ENCODE measurements at regions not wholly inside any gene's neighbourhood (a gene's known extent, or its start where the extent isn't known, plus 50 kb on each side); places are given as distances from the start of the nearest gene placed in this dataset.

- no peak overlapping the region for H3K27ac Mint-ChIP-seq
- no peaks in the 10 kb centered on the region for H3K4me1 Mint-ChIP-seq
- CTCF ChIA-PET: interaction anchor here (0.7 kb wide), 1 partner anchor 954 kb away, joined by 3 read pairs; no protein-coding TSS in a partner anchor
- POLR2A ChIA-PET: no interaction called here
- peaks cover 11% of the 10 kb centered on the region for H3K9me3 Mint-ChIP-seq (ENCODE audit: low read depth)
- no peaks in the 10 kb centered on the region for H3K27me3 Mint-ChIP-seq
- no peak for DNase-seq
- ATAC-seq: no peak
- intact Hi-C loops (cut with DNase I, micrococcal nuclease): no loop called here
- no peak overlapping the region for H3K4me3 Mint-ChIP-seq
- no peaks in the 10 kb centered on the region for H3K36me3 Mint-ChIP-seq (ENCODE audit: low read depth)
These were observed 58.9 kb upstream of the CNTN3 start for GRCh38 chr3:74673326-74673725.

GRCh38 chr3:74664606-74665005 is 50.1 kb upstream of the CNTN3 start:
- Mint-ChIP-seq H3K36me3 (ENCODE audit: low read depth) (no peaks in the 10 kb centered on the region), H3K27me3 (no peaks in the 10 kb centered on the region), H3K9me3 (ENCODE audit: low read depth) (peaks cover 17% of the 10 kb centered on the region), H3K4me3 (no peak overlapping the region), H3K4me1 (no peaks in the 10 kb centered on the region), H3K27ac (no peak overlapping the region)
- ChIA-PET POLR2A (no interaction called here), CTCF (no interaction called here)
- ATAC-seq: no peak
- no peak for DNase-seq
- intact Hi-C loops (cut with DNase I, micrococcal nuclease): no loop called here
